Spleen (tissue), 7 donors: ENCODE measurements at regions not wholly inside any gene's neighbourhood (a gene's known extent, or its start where the extent isn't known, plus 50 kb on each side); places are given as distances from the start of the nearest gene placed in this dataset.

Experiments used
- POLR2A ChIP-seq, 3 donors: fragments of 450-650 bp; IDR thresholded peaks; one replicate each; pipeline ENCODE4 v1.5.1; 2017; ENCODE audit warnings: antibody characterized with exemption in 3 of 3, mild to moderate bottlenecking in 1 of 3
- TF ChIP-seq, protein P1 (sequence below), 11 experiments: fragments of 200-600 bp in 7 of 11; fragments of 450-650 bp in 4 of 11; sonication (generic) in 4 of 11; IDR thresholded peaks in 8 of 11; conservative IDR thresholded peaks in 3 of 11; 1 replicate in 7 of 11; 2 replicates in 4 of 11; pipeline versions ENCODE4 v1.4.0 to v1.8.0; 2016 to 2021; ENCODE audit warnings: antibody characterized with exemption in 11 of 11, inconsistent platforms in 4 of 11, mild to moderate bottlenecking in 1 of 11
- donor health status: DM: no; HTN: no; CAD: no; lungs with moderate emphysema.
- donor health status: DM: no; HTN: no; CAD: no.
- donor health status: DM: no; HTN: no; CAD: no.

- TF ChIP-seq, protein P1, sequence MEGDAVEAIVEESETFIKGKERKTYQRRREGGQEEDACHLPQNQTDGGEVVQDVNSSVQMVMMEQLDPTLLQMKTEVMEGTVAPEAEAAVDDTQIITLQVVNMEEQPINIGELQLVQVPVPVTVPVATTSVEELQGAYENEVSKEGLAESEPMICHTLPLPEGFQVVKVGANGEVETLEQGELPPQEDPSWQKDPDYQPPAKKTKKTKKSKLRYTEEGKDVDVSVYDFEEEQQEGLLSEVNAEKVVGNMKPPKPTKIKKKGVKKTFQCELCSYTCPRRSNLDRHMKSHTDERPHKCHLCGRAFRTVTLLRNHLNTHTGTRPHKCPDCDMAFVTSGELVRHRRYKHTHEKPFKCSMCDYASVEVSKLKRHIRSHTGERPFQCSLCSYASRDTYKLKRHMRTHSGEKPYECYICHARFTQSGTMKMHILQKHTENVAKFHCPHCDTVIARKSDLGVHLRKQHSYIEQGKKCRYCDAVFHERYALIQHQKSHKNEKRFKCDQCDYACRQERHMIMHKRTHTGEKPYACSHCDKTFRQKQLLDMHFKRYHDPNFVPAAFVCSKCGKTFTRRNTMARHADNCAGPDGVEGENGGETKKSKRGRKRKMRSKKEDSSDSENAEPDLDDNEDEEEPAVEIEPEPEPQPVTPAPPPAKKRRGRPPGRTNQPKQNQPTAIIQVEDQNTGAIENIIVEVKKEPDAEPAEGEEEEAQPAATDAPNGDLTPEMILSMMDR (IDR thresholded peaks at IDR 0.05 in 8 of 11, conservative IDR thresholded peaks at IDR 0.05 in 3 of 11), result no peak
- no peak for TF ChIP-seq POLR2A (IDR thresholded peaks at IDR 0.05)
Observed at GRCh38 chr6:85329196-85329595, 120.7 kb upstream of the NT5E start.
